HEK293T (cell line): ENCODE measurements at regions not wholly inside any gene's neighbourhood (a gene's known extent, or its start where the extent isn't known, plus 50 kb on each side); places are given as distances from the start of the nearest gene placed in this dataset.

Experiments used
- CTBP1 ChIP-seq: fragments of 450-650 bp; IDR thresholded peaks from 2 replicates; pipeline ENCODE4 v1.6.1; 2016; ENCODE audit warnings: borderline replicate concordance
- ELF4 ChIP-seq: fragments of 450-650 bp; IDR thresholded peaks from 2 replicates; pipeline ENCODE4 v1.6.1; 2017; ENCODE audit warnings: antibody characterized with exemption
- FOXK2 ChIP-seq: fragments of 450-650 bp; IDR thresholded peaks from 2 replicates; pipeline ENCODE4 v1.6.1; 2016; ENCODE audit warnings: mild to moderate bottlenecking
- FOXM1 ChIP-seq: fragments of 450-650 bp; IDR thresholded peaks from 2 replicates; pipeline ENCODE4 v1.6.1; 2017; ENCODE audit warnings: mild to moderate bottlenecking, borderline replicate concordance
- HDGF ChIP-seq: fragments of 450-650 bp; IDR thresholded peaks from 2 replicates; pipeline ENCODE4 v1.6.1; 2017; ENCODE audit warnings: antibody characterized with exemption, borderline replicate concordance
- L3MBTL2 ChIP-seq: fragments of 450-650 bp; conservative IDR thresholded peaks from 2 replicates; pipeline ENCODE4 v1.6.1; 2016; ENCODE audit warnings: mild to moderate bottlenecking
- PKNOX1 ChIP-seq: fragments of 450-650 bp; IDR thresholded peaks from 2 replicates; pipeline ENCODE4 v1.6.1; 2016
- SP1 ChIP-seq: fragments of 450-650 bp; IDR thresholded peaks from 2 replicates; pipeline ENCODE4 v1.6.1; 2017
- SUZ12 ChIP-seq: fragments of 450-650 bp; IDR thresholded peaks from 2 replicates; pipeline ENCODE4 v1.6.1; 2016; ENCODE audit warnings: mild to moderate bottlenecking
- TARDBP ChIP-seq: fragments of 450-650 bp; IDR thresholded peaks from 2 replicates; pipeline ENCODE4 v1.6.1; 2016

- TF ChIP-seq SP1 (no peak), TARDBP (no peak), L3MBTL2 (no peak), ELF4 (no peak), FOXM1 (no peak), FOXK2 (no peak), SUZ12 (no peak), PKNOX1 (no peak), HDGF (no peak), CTBP1 (no peak)
These were observed 145.5 kb upstream of the SOX9 start for GRCh38 chr17:71975331-71975801.
